Liver (tissue), 8 donors: ENCODE measurements at regions not wholly inside any gene's neighbourhood (a gene's known extent, or its start where the extent isn't known, plus 50 kb on each side); places are given as distances from the start of the nearest gene placed in this dataset.

ENCODE experiments used
- DNase-seq: peaks from one replicate; pipeline ENCODE4 v3.0.0-alpha.2; 2017; ENCODE audit warnings: low spot score
- H3K27ac ChIP-seq, 2 donors: one replicate each; pipeline ENCODE4 v1.7.0; 2013; ENCODE audit warnings: inconsistent platforms in 2 of 2, low read length in 2 of 2, control low read depth in 1 of 2, low read depth in 1 of 2, mild to moderate bottlenecking in 1 of 2
- H3K27me3 ChIP-seq, 4 donors: one replicate each; pipeline versions ENCODE4 v1.6.1 to v1.7.0; 2013; ENCODE audit warnings: low read length in 3 of 4, inconsistent platforms in 1 of 4, mild to moderate bottlenecking in 1 of 4, moderate library complexity in 1 of 4; ENCODE audit not compliant: control insufficient read depth in 4 of 4, insufficient read depth in 4 of 4
- H3K36me3 ChIP-seq, 4 donors: one replicate each; pipeline versions ENCODE4 v1.6.1 to v1.7.0; 2013; ENCODE audit warnings: low read length in 3 of 4, mild to moderate bottlenecking in 3 of 4, low read depth in 1 of 4, moderate library complexity in 1 of 4; ENCODE audit not compliant: control insufficient read depth in 4 of 4, insufficient read depth in 3 of 4
- H3K4me1 ChIP-seq, 4 donors: one replicate each; pipeline versions ENCODE4 v1.6.1 to v1.7.0; 2013; ENCODE audit warnings: low read length in 3 of 4, mild to moderate bottlenecking in 3 of 4, moderate library complexity in 1 of 4; ENCODE audit not compliant: control insufficient read depth in 4 of 4, insufficient read depth in 4 of 4
- H3K4me3 ChIP-seq, 3 donors: one replicate each; pipeline versions ENCODE4 v1.6.1 to v1.7.0; 2013; ENCODE audit warnings: low read length in 3 of 3, control low read depth in 1 of 3, low read depth in 1 of 3, mild to moderate bottlenecking in 1 of 3
- H3K9ac ChIP-seq, 2 donors: one replicate each; pipeline ENCODE4 v1.7.0; 2013; ENCODE audit warnings: low read length in 2 of 2, mild to moderate bottlenecking in 2 of 2, moderate library complexity in 2 of 2, control low read depth in 1 of 2, low read depth in 1 of 2
- H3K9me3 ChIP-seq, 4 donors: one replicate each; pipeline versions ENCODE4 v1.6.1 to v1.7.0; 2013; ENCODE audit warnings: low read length in 3 of 4; ENCODE audit not compliant: control insufficient read depth in 4 of 4
- FOXA1 ChIP-seq: IDR thresholded peaks from 2 replicates; pipeline ENCODE4 v1.6.1; 2016; ENCODE audit warnings: antibody characterized with exemption
- FOXA2 ChIP-seq: IDR thresholded peaks from 2 replicates; pipeline ENCODE4 v1.6.1; 2016; ENCODE audit warnings: antibody characterized with exemption
- GABPA ChIP-seq, 2 donors: IDR thresholded peaks in 1 of 2; conservative IDR thresholded peaks in 1 of 2; 2 replicates each; pipeline ENCODE4 v1.6.1; 2016; ENCODE audit warnings: antibody characterized with exemption in 2 of 2, mild to moderate bottlenecking in 1 of 2, moderate library complexity in 1 of 2
- HNF4A ChIP-seq, 2 donors: conservative IDR thresholded peaks; 2 replicates each; pipeline ENCODE4 v1.6.1; 2016; ENCODE audit warnings: antibody characterized with exemption in 2 of 2, mild to moderate bottlenecking in 2 of 2
- RAD21 ChIP-seq, 2 donors: IDR thresholded peaks; 2 replicates each; pipeline ENCODE4 v1.6.1; 2016; ENCODE audit warnings: antibody characterized with exemption in 2 of 2, mild to moderate bottlenecking in 2 of 2
- RXRA ChIP-seq, 2 donors: IDR thresholded peaks; 2 replicates each; pipeline ENCODE4 v1.6.1; 2017 to 2018; ENCODE audit warnings: antibody characterized with exemption in 2 of 2, mild to moderate bottlenecking in 1 of 2
- WGBS: extraction: QIAGEN DNeasy Blood & Tissue Kit; methylation state at CpG from one replicate; pipeline ENCODE4 v1.1.7; 2013; 5-methylcytosine and 5-hydroxymethylcytosine counted together
- TF ChIP-seq, protein P1 (sequence below): IDR thresholded peaks from 2 replicates; pipeline ENCODE4 v1.6.1; 2016; ENCODE audit warnings: antibody characterized with exemption
- TF ChIP-seq, protein P2 (sequence below): IDR thresholded peaks from 2 replicates; pipeline ENCODE4 v1.6.1; 2016; ENCODE audit warnings: antibody characterized with exemption
- TF ChIP-seq, protein P3 (sequence below): fragments of 150-350 bp; IDR thresholded peaks from 2 replicates; pipeline ENCODE4 v1.5.1; 2017; ENCODE audit warnings: improper control_type of control experiment, low read depth, low read length; ENCODE audit not compliant: missing input control
- TF ChIP-seq, protein P4 (sequence below): IDR thresholded peaks from 2 replicates; pipeline ENCODE4 v1.6.1; 2016; ENCODE audit warnings: antibody characterized with exemption
- TF ChIP-seq, protein P5 (sequence below): IDR thresholded peaks from 2 replicates; pipeline ENCODE4 v1.6.1; 2016; ENCODE audit warnings: antibody characterized with exemption, mild to moderate bottlenecking
- donor health status: healthy.
- donor health status: healthy.
- donor health status: healthy.
- donor health status: healthy.
- donor health status: healthy.

DNA sequence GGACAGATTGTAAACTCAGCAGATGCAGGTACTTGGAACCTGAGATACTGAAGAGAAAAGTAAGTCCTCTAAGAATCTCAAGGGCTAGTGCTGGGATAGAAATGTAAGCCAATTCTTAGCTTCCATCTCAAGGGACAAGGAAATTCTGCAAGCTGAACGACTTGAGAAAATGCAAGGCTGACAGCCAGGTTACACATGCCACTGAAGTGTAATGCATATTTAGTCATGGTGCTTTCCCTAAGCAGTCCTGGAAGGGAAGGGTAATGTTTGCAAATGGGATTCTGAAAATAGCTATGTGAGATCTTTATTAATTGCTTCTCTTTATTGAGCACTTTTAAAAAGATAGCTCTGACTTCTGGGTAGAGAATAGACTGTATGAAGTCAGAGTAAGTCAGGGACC is 402.7 kb upstream of the SEL1L start:
- no peaks in the 10 kb centered on the region for H3K9me3 ChIP-seq
- no peak overlapping the region for H3K9ac ChIP-seq
- no peaks in the 10 kb centered on the region for H3K4me1 ChIP-seq
- WGBS, result 32% methylated on average over 1 of the region's 1 CpG
- no peak for DNase-seq
- no peaks in the 10 kb centered on the region for H3K27me3 ChIP-seq
- H3K27ac ChIP-seq, result no peak overlapping the region
- no peaks in the 10 kb centered on the region for H3K36me3 ChIP-seq
- no peak overlapping the region for H3K4me3 ChIP-seq
- no peak for TF ChIP-seq GABPA (IDR thresholded peaks at IDR 0.05 in 1 of 2, conservative IDR thresholded peaks at IDR 0.05 in 1 of 2)
- TF ChIP-seq, protein P1, sequence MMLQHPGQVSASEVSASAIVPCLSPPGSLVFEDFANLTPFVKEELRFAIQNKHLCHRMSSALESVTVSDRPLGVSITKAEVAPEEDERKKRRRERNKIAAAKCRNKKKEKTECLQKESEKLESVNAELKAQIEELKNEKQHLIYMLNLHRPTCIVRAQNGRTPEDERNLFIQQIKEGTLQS, result no peak
- no peak for TF ChIP-seq HNF4A (conservative IDR thresholded peaks at IDR 0.05)
- TF ChIP-seq RXRA (IDR thresholded peaks at IDR 0.05), result no peak
- TF ChIP-seq FOXA2, result no peak
- TF ChIP-seq, protein P2, sequence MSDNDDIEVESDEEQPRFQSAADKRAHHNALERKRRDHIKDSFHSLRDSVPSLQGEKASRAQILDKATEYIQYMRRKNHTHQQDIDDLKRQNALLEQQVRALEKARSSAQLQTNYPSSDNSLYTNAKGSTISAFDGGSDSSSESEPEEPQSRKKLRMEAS, result no peak

DNA sequence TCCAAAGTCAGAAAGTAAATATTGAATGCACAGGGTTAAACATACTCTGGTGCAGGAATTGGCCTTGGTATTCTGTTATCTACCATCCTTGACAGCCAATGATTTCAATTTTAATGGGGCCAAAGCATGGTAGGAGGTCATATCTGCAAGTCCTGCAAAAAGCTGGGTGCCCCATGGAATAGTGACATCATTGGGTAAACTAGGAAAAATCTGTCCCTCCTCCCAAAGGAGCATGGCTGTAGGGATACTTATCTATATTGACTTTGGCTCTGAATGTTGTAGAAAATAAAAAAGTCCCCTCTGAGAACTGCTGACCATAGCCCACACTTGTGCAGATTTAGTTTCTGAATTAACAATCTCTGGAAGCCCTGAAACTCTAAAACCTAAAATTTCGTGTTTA is 403.2 kb upstream of the SEL1L start:
- Histone ChIP-seq H3K9ac (no peak overlapping the region), H3K36me3 (no peaks in the 10 kb centered on the region), H3K4me1 (no peaks in the 10 kb centered on the region), H3K27ac (no peak overlapping the region), H3K27me3 (no peaks in the 10 kb centered on the region), H3K9me3 (no peaks in the 10 kb centered on the region), H3K4me3 (no peak overlapping the region)
- WGBS, result 38% methylated on average over 1 of the region's 1 CpG
- DNase-seq, result no peak
- TF ChIP-seq, protein P3, sequence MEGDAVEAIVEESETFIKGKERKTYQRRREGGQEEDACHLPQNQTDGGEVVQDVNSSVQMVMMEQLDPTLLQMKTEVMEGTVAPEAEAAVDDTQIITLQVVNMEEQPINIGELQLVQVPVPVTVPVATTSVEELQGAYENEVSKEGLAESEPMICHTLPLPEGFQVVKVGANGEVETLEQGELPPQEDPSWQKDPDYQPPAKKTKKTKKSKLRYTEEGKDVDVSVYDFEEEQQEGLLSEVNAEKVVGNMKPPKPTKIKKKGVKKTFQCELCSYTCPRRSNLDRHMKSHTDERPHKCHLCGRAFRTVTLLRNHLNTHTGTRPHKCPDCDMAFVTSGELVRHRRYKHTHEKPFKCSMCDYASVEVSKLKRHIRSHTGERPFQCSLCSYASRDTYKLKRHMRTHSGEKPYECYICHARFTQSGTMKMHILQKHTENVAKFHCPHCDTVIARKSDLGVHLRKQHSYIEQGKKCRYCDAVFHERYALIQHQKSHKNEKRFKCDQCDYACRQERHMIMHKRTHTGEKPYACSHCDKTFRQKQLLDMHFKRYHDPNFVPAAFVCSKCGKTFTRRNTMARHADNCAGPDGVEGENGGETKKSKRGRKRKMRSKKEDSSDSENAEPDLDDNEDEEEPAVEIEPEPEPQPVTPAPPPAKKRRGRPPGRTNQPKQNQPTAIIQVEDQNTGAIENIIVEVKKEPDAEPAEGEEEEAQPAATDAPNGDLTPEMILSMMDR, result no peak
- TF ChIP-seq, protein P2, result no peak

DNA sequence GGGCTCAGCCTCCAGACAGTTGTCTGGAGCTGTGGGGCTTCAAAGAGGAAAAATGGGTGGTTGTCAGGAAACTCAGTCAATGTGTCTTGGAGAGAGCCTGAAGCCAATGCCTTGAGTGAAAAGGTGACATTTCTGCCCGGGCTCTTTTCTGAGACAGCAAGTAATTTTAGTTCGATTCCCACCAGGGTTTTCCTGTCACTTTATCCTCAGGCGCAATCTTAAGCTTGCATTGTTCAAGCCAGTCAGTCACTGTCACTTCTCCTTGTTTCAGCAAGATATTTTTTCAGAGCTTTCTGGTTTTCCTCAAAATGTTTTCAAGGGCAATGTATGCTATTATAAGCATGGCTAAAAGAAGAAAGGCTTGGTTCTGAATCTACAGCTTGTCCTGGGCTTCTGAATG is 404.7 kb upstream of the SEL1L start:
- H3K9ac ChIP-seq, result no peak overlapping the region
- H3K4me1 ChIP-seq, result no peaks in the 10 kb centered on the region
- no peaks in the 10 kb centered on the region for H3K9me3 ChIP-seq
- 83% methylated on average over 3 of the region's 3 CpGs for WGBS
- no peak overlapping the region for H3K4me3 ChIP-seq
- TF ChIP-seq, protein P1, result no peak
- TF ChIP-seq HNF4A (conservative IDR thresholded peaks at IDR 0.05) (no peak), RAD21 (IDR thresholded peaks at IDR 0.05) (no peak), FOXA1 (no peak)
- TF ChIP-seq, protein P4, sequence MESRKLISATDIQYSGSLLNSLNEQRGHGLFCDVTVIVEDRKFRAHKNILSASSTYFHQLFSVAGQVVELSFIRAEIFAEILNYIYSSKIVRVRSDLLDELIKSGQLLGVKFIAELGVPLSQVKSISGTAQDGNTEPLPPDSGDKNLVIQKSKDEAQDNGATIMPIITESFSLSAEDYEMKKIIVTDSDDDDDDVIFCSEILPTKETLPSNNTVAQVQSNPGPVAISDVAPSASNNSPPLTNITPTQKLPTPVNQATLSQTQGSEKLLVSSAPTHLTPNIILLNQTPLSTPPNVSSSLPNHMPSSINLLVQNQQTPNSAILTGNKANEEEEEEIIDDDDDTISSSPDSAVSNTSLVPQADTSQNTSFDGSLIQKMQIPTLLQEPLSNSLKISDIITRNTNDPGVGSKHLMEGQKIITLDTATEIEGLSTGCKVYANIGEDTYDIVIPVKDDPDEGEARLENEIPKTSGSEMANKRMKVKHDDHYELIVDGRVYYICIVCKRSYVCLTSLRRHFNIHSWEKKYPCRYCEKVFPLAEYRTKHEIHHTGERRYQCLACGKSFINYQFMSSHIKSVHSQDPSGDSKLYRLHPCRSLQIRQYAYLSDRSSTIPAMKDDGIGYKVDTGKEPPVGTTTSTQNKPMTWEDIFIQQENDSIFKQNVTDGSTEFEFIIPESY, result no peak
- TF ChIP-seq, protein P2, result no peak
- TF ChIP-seq, protein P5, sequence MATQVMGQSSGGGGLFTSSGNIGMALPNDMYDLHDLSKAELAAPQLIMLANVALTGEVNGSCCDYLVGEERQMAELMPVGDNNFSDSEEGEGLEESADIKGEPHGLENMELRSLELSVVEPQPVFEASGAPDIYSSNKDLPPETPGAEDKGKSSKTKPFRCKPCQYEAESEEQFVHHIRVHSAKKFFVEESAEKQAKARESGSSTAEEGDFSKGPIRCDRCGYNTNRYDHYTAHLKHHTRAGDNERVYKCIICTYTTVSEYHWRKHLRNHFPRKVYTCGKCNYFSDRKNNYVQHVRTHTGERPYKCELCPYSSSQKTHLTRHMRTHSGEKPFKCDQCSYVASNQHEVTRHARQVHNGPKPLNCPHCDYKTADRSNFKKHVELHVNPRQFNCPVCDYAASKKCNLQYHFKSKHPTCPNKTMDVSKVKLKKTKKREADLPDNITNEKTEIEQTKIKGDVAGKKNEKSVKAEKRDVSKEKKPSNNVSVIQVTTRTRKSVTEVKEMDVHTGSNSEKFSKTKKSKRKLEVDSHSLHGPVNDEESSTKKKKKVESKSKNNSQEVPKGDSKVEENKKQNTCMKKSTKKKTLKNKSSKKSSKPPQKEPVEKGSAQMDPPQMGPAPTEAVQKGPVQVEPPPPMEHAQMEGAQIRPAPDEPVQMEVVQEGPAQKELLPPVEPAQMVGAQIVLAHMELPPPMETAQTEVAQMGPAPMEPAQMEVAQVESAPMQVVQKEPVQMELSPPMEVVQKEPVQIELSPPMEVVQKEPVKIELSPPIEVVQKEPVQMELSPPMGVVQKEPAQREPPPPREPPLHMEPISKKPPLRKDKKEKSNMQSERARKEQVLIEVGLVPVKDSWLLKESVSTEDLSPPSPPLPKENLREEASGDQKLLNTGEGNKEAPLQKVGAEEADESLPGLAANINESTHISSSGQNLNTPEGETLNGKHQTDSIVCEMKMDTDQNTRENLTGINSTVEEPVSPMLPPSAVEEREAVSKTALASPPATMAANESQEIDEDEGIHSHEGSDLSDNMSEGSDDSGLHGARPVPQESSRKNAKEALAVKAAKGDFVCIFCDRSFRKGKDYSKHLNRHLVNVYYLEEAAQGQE, result no peak
- no peaks in the 10 kb centered on the region for H3K36me3 ChIP-seq
- no peak overlapping the region for H3K27ac ChIP-seq
- H3K27me3 ChIP-seq, result no peaks in the 10 kb centered on the region
- DNase-seq, result no peak
